Stomach (tissue), 8 donors: ENCODE measurements at regions not wholly inside any gene's neighbourhood (a gene's known extent, or its start where the extent isn't known, plus 50 kb on each side); places are given as distances from the start of the nearest gene placed in this dataset.

ENCODE experiments used
- DNase-seq, 2 donors: peaks; one replicate each; pipeline versions ENCODE4 v3.0.0 to v3.0.0-alpha.2; 2013 to 2019
- H3K27ac ChIP-seq, 5 donors: fragments of 200-600 bp in 4 of 5; sonication (generic) in 4 of 5; one replicate each; pipeline ENCODE4 v1.5.1; 2013 to 2019; ENCODE audit warnings: mild to moderate bottlenecking in 1 of 5, moderate library complexity in 1 of 5
- H3K27me3 ChIP-seq, 3 donors: fragments of 200-600 bp; sonication (generic); one replicate each; pipeline ENCODE4 v1.5.1; 2017 to 2019; ENCODE audit warnings: mixed run types in 1 of 3
- H3K36me3 ChIP-seq, 4 donors: fragments of 200-600 bp; sonication (generic); 1 replicate in 3 of 4; 2 replicates in 1 of 4; pipeline ENCODE4 v1.5.1; 2016 to 2019
- H3K4me1 ChIP-seq, 4 donors: fragments of 200-600 bp; sonication (generic); one replicate each; pipeline ENCODE4 v1.5.1; 2016 to 2019
- H3K4me3 ChIP-seq, 4 donors: fragments of 200-600 bp; sonication (generic) in 3 of 4; one replicate each; pipeline ENCODE4 v1.5.1; 2016 to 2019; ENCODE audit warnings: mild to moderate bottlenecking in 1 of 4
- H3K9me3 ChIP-seq, 4 donors: fragments of 200-600 bp; sonication (generic); one replicate each; pipeline ENCODE4 v1.5.1; 2016 to 2019
- EP300 ChIP-seq: sonication (generic); formaldehyde crosslinking; IDR thresholded peaks from one replicate; pipeline ENCODE4 v1.6.1; 2017; ENCODE audit warnings: antibody characterized with exemption
- POLR2A ChIP-seq, 4 donors: fragments of 450-650 bp; IDR thresholded peaks; one replicate each; pipeline ENCODE4 v1.6.1; 2016; ENCODE audit warnings: antibody characterized with exemption in 4 of 4, control low read depth in 2 of 4, mild to moderate bottlenecking in 1 of 4, moderate library complexity in 1 of 4
- POLR2AphosphoS5 ChIP-seq, 3 donors: sonication (generic); formaldehyde crosslinking; IDR thresholded peaks; one replicate each; pipeline ENCODE4 v1.6.1; 2016; ENCODE audit warnings: antibody characterized with exemption in 3 of 3
- WGBS, 5 donors: extraction: QIAGEN DNeasy Blood & Tissue Kit in 3 of 5; methylation state at CpG; one replicate each; pipeline versions ENCODE4 v1.1.5 to v1.1.7; 2013 to 2018; 5-methylcytosine and 5-hydroxymethylcytosine counted together
- intact Hi-C: fragments of 100-400 bp; cut with DNase I; formaldehyde crosslinking; loops from one replicate; pipeline ENCODE4 v1.15.1; 2023; ENCODE audit warnings: low total_unique reads
- TF ChIP-seq, protein P1 (sequence below), 7 experiments: fragments of 450-650 bp in 4 of 7; fragments of 200-600 bp in 3 of 7; sonication (generic) in 3 of 7; IDR thresholded peaks; one replicate each; pipeline ENCODE4 v1.5.1; 2016 to 2019; ENCODE audit warnings: antibody characterized with exemption in 7 of 7, control low read depth in 2 of 7, mild to moderate bottlenecking in 1 of 7
- donor health status: healthy with polysubstance abuse.
- donor health status: Bipolar disorder and iron deficiency.
- donor health status: healthy.

DNA sequence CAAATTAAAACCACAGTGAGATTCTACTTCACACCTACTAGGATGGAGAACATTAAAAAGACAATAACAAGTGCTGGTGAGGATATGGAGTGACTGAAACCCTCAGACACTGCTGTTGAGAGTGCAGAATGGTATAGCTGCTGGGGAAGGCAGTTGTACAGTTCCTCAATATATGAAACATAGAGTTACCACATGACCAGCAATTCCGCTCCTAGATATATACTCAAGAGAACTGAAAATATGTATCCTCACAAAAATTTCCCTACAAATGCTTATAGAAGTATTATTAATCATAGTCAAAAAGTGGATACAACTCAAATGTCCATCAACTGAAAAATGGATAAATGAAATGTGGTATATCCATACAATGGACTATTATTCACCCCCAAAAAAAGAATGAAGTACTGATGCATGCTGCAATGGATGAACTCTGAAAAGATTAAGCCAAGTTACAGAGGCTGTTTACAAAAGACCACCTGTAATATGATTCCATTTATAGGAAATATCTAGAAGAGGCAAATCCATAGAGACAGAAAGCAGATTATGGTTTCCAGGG lies 164.7 kb upstream of the IGF1R start:
- Histone ChIP-seq H3K27me3 (no peaks in the 10 kb centered on the region), H3K9me3 (peaks cover 8 to 13% (median 13%) of the 10 kb centered on the region in 4 donors), H3K4me1 (no peaks in the 10 kb centered on the region), H3K27ac (no peak overlapping the region), H3K4me3 (no peak overlapping the region), H3K36me3 (no peaks in the 10 kb centered on the region)
- TF ChIP-seq, protein P1, sequence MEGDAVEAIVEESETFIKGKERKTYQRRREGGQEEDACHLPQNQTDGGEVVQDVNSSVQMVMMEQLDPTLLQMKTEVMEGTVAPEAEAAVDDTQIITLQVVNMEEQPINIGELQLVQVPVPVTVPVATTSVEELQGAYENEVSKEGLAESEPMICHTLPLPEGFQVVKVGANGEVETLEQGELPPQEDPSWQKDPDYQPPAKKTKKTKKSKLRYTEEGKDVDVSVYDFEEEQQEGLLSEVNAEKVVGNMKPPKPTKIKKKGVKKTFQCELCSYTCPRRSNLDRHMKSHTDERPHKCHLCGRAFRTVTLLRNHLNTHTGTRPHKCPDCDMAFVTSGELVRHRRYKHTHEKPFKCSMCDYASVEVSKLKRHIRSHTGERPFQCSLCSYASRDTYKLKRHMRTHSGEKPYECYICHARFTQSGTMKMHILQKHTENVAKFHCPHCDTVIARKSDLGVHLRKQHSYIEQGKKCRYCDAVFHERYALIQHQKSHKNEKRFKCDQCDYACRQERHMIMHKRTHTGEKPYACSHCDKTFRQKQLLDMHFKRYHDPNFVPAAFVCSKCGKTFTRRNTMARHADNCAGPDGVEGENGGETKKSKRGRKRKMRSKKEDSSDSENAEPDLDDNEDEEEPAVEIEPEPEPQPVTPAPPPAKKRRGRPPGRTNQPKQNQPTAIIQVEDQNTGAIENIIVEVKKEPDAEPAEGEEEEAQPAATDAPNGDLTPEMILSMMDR (IDR thresholded peaks at IDR 0.05), result no peak
- TF ChIP-seq EP300 (no peak), POLR2AphosphoS5 (IDR thresholded peaks at IDR 0.05) (no peak), POLR2A (IDR thresholded peaks at IDR 0.05) (no peak)
- intact Hi-C loops, result no loop called here
- 91 to 100% (median 95%) methylated on average over 1 of the region's 1 CpG for WGBS, 5 donors
- DNase-seq, result no peak

DNA sequence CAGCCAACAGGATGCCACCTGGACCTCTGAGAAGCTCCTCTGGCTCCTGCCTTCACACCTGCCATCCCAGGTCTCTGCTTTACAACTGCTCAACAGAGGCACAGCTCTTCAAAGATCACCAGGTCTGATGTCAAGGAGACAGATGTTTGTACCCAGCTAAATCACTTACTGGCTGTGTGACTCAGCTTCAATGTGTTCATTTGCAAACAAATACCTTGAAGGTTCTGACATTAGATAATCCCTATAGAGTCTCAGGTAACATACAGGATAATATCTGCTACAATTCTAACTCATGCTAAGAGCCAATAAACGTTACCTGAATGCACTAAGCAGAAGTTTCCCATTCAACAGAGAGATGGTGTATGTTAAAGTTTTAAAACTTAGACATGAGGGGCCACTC lies 163.4 kb upstream of the IGF1R start:
- intact Hi-C loops, result no loop called here
- Histone ChIP-seq H3K4me1 (no peaks in the 10 kb centered on the region), H3K27me3 (no peaks in the 10 kb centered on the region), H3K9me3 (peaks cover 8 to 13% (median 13%) of the 10 kb centered on the region in 4 donors), H3K27ac (no peak overlapping the region), H3K36me3 (no peaks in the 10 kb centered on the region), H3K4me3 (no peak overlapping the region)
- TF ChIP-seq, protein P1 (IDR thresholded peaks at IDR 0.05), result no peak
- TF ChIP-seq EP300 (no peak), POLR2A (IDR thresholded peaks at IDR 0.05) (no peak), POLR2AphosphoS5 (IDR thresholded peaks at IDR 0.05) (no peak)
- WGBS, 5 donors, result 25 to 67% (median 43%) methylated on average over 1 of the region's 1 CpG
- no peak for DNase-seq

DNA sequence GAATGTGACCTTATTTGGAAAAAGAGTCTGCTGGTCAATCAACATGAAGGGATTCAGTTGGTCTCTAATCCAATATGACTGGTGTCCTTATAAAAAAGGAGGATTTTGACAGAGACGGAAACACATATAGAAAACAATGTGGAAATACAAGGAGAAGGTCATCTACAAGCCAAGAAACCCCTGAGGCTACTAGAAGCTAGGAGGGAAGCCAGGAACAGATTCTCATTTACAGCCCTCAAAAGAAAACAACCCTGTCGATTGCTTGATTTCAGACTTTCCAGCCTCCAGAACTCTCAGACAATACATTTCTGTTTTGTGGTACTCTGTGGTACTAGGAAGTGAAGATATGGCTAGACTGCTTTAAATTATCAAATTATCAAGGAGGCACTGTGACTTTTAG lies 162.9 kb upstream of the IGF1R start:
- WGBS, 5 donors, result 81 to 89% (median 88%) methylated on average over 2 of the region's 2 CpGs

DNA sequence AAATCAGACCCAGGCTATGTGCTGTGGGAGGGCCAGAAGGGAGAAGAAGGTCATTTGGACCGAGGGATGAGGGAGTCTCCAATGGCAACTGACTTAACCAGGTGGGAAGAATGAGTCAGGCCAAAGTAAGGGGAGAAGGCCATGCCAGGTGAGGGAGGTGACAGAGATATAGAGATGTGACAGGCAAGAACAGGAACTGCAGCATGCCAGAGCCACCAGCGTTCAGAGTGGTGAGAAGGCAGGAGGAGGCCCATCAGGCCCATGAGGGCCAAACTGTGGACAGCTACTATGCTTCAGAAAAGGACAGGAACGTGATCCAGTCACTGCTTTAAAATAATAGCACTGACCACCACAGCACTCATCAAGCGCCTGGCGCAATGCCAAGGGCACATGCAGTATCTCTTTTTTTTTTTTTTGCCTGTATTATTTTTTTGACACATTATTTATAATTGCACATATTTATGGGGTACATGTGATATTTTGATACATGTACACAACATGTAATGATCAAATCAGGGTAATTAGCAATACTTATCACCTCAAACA lies 154.3 kb upstream of the IGF1R start:
- WGBS, 5 donors, result 81 to 91% (median 85%) methylated on average over 5 of the region's 5 CpGs
- Histone ChIP-seq H3K27me3 (no peaks in the 10 kb centered on the region), H3K4me3 (no peak overlapping the region), H3K4me1 (no peaks in the 10 kb centered on the region), H3K9me3 (peaks cover 0 to 3% (median under 1%) of the 10 kb centered on the region in 4 donors), H3K36me3 (no peaks in the 10 kb centered on the region), H3K27ac (no peak overlapping the region)
- DNase-seq, result no peak
- intact Hi-C loops, result no loop called here
- TF ChIP-seq EP300, result no peak
- TF ChIP-seq, protein P1 (IDR thresholded peaks at IDR 0.05), result no peak
- no peak for TF ChIP-seq POLR2AphosphoS5 (IDR thresholded peaks at IDR 0.05)
- TF ChIP-seq POLR2A (IDR thresholded peaks at IDR 0.05), result no peak

More for the DNA sequence above, 162.9 kb upstream of the IGF1R start:
- H3K27me3 ChIP-seq, result no peaks in the 10 kb centered on the region
- TF ChIP-seq, protein P1 (IDR thresholded peaks at IDR 0.05), result no peak
- TF ChIP-seq EP300 (no peak), POLR2A (IDR thresholded peaks at IDR 0.05) (no peak), POLR2AphosphoS5 (IDR thresholded peaks at IDR 0.05) (no peak)
- intact Hi-C loops, result no loop called here
- no peaks in the 10 kb centered on the region for H3K36me3 ChIP-seq
- no peak overlapping the region for H3K4me3 ChIP-seq
- no peak for DNase-seq
- no peaks in the 10 kb centered on the region for H3K4me1 ChIP-seq
- peaks cover 8 to 13% (median 13%) of the 10 kb centered on the region in 4 donors for H3K9me3 ChIP-seq
- no peak overlapping the region for H3K27ac ChIP-seq
